ENCODE measurements at regions not wholly inside any gene's neighbourhood (a gene's known extent, or its start where the extent isn't known, plus 50 kb on each side); places are given as distances from the start of the nearest gene placed in this dataset.

GRCh38 chr7:20839196-20839735 is 52.6 kb upstream of the SP8 start:
- Histone ChIP-seq H4K20me1 (ENCODE audit: insufficient read depth, low read length, poor library complexity, severe bottlenecking) (no peaks in the 10 kb centered on the region), H3K4me3 (ENCODE audit: low read length, poor library complexity, severe bottlenecking) (no peak overlapping the region), H3K4me2 (ENCODE audit: low read depth, low read length, poor library complexity, severe bottlenecking) (no peak overlapping the region), H3K79me2 (ENCODE audit: insufficient read depth, low read length) (no peaks in the 10 kb centered on the region), H2AFZ (ENCODE audit: low read length) (no peak overlapping the region), H3F3A (ENCODE audit: low read depth) (no peaks in the 10 kb centered on the region), H3K36me3 (ENCODE audit: insufficient read depth, low read length) (no peaks in the 10 kb centered on the region), H3K9me2 (replicated peaks; ENCODE audit: low read depth, low read length) (no peaks in the 10 kb centered on the region), H3K9me3 (ENCODE audit: insufficient read depth, low read depth, low read length) (no peaks in the 10 kb centered on the region), H3K27me3 (ENCODE audit: insufficient read depth, low read length, poor library complexity, severe bottlenecking) (no peaks in the 10 kb centered on the region), H3K9ac (ENCODE audit: low read depth, low read length, poor library complexity, severe bottlenecking) (no peak overlapping the region), H3K4me1 (ENCODE audit: insufficient read depth, low read length, poor library complexity, severe bottlenecking) (no peaks in the 10 kb centered on the region)
- TF ChIP-seq CTCF (conservative IDR thresholded peaks at IDR 0.05; ENCODE audit: low read length): no peak
- TF ChIP-seq EZH2phosphoT487 (IDR thresholded peaks at IDR 0.05; ENCODE audit: borderline replicate concordance): no peak

- H3K79me2 ChIP-seq (ENCODE audit: insufficient read depth, low read length): no peaks in the 10 kb centered on the region
- H3K4me1 ChIP-seq (ENCODE audit: insufficient read depth, low read length, poor library complexity, severe bottlenecking): no peaks in the 10 kb centered on the region
- H2AFZ ChIP-seq (ENCODE audit: low read length): no peak overlapping the region
- no peaks in the 10 kb centered on the region for H3K27me3 ChIP-seq (ENCODE audit: insufficient read depth, low read length, poor library complexity, severe bottlenecking)
- H4K20me1 ChIP-seq (ENCODE audit: insufficient read depth, low read length, poor library complexity, severe bottlenecking): no peaks in the 10 kb centered on the region
- H3K9me2 ChIP-seq (replicated peaks; ENCODE audit: low read depth, low read length): no peaks in the 10 kb centered on the region
- no peaks in the 10 kb centered on the region for H3K9me3 ChIP-seq (ENCODE audit: insufficient read depth, low read depth, low read length)
- no peaks in the 10 kb centered on the region for H3F3A ChIP-seq (ENCODE audit: low read depth)
- H3K4me3 ChIP-seq (ENCODE audit: low read length, poor library complexity, severe bottlenecking): no peak overlapping the region
- no peak overlapping the region for H3K4me2 ChIP-seq (ENCODE audit: low read depth, low read length, poor library complexity, severe bottlenecking)
- no peak for TF ChIP-seq EZH2phosphoT487 (IDR thresholded peaks at IDR 0.05; ENCODE audit: borderline replicate concordance)
- H3K9ac ChIP-seq (ENCODE audit: low read depth, low read length, poor library complexity, severe bottlenecking): no peak overlapping the region
- no peaks in the 10 kb centered on the region for H3K36me3 ChIP-seq (ENCODE audit: insufficient read depth, low read length)
Measured at GRCh38 chr7:20839987-20840386, 53.3 kb upstream of the SP8 start.

GRCh38 chr7:20846791-20847190 is 60.1 kb upstream of the SP8 start:
- Histone ChIP-seq H4K20me1 (ENCODE audit: insufficient read depth, low read length, poor library complexity, severe bottlenecking) (no peaks in the 10 kb centered on the region), H3K27me3 (ENCODE audit: insufficient read depth, low read length, poor library complexity, severe bottlenecking) (no peaks in the 10 kb centered on the region), H3K9me2 (replicated peaks; ENCODE audit: low read depth, low read length) (no peaks in the 10 kb centered on the region), H3K79me2 (ENCODE audit: insufficient read depth, low read length) (no peaks in the 10 kb centered on the region), H3K9ac (ENCODE audit: low read depth, low read length, poor library complexity, severe bottlenecking) (no peak overlapping the region), H3K4me2 (ENCODE audit: low read depth, low read length, poor library complexity, severe bottlenecking) (no peak overlapping the region), H2AFZ (ENCODE audit: low read length) (no peak overlapping the region), H3K36me3 (ENCODE audit: insufficient read depth, low read length) (no peaks in the 10 kb centered on the region), H3K4me3 (ENCODE audit: low read length, poor library complexity, severe bottlenecking) (no peak overlapping the region), H3K4me1 (ENCODE audit: insufficient read depth, low read length, poor library complexity, severe bottlenecking) (no peaks in the 10 kb centered on the region), H3F3A (ENCODE audit: low read depth) (no peaks in the 10 kb centered on the region), H3K9me3 (ENCODE audit: insufficient read depth, low read depth, low read length) (no peaks in the 10 kb centered on the region)
- TF ChIP-seq CTCF (conservative IDR thresholded peaks at IDR 0.05; ENCODE audit: low read length) (no peak), EZH2phosphoT487 (IDR thresholded peaks at IDR 0.05; ENCODE audit: borderline replicate concordance) (no peak)

- H3K4me2 ChIP-seq (ENCODE audit: low read depth, low read length, poor library complexity, severe bottlenecking): no peak overlapping the region
- no peak overlapping the region for H3K9ac ChIP-seq (ENCODE audit: low read depth, low read length, poor library complexity, severe bottlenecking)
- H3K9me3 ChIP-seq (ENCODE audit: insufficient read depth, low read depth, low read length): no peaks in the 10 kb centered on the region
- no peaks in the 10 kb centered on the region for H3F3A ChIP-seq (ENCODE audit: low read depth)
- no peak for TF ChIP-seq EZH2phosphoT487 (IDR thresholded peaks at IDR 0.05; ENCODE audit: borderline replicate concordance)
- TF ChIP-seq CTCF (conservative IDR thresholded peaks at IDR 0.05; ENCODE audit: low read length): no peak
- H3K4me1 ChIP-seq (ENCODE audit: insufficient read depth, low read length, poor library complexity, severe bottlenecking): no peaks in the 10 kb centered on the region
- no peaks in the 10 kb centered on the region for H3K79me2 ChIP-seq (ENCODE audit: insufficient read depth, low read length)
- no peaks in the 10 kb centered on the region for H4K20me1 ChIP-seq (ENCODE audit: insufficient read depth, low read length, poor library complexity, severe bottlenecking)
- no peaks in the 10 kb centered on the region for H3K36me3 ChIP-seq (ENCODE audit: insufficient read depth, low read length)
- H3K4me3 ChIP-seq (ENCODE audit: low read length, poor library complexity, severe bottlenecking): no peak overlapping the region
- H2AFZ ChIP-seq (ENCODE audit: low read length): no peak overlapping the region
- H3K9me2 ChIP-seq (replicated peaks; ENCODE audit: low read depth, low read length): no peaks in the 10 kb centered on the region
- H3K27me3 ChIP-seq (ENCODE audit: insufficient read depth, low read length, poor library complexity, severe bottlenecking): no peaks in the 10 kb centered on the region
Measured at GRCh38 chr7:20858951-20859350, 72.3 kb upstream of the SP8 start.
